Esophagus muscularis mucosa (tissue), 4 donors: ENCODE measurements at regions not wholly inside any gene's neighbourhood (a gene's known extent, or its start where the extent isn't known, plus 50 kb on each side); places are given as distances from the start of the nearest gene placed in this dataset.

Experiments used
- DNase-seq: peaks from one replicate; pipeline ENCODE4 v3.0.0-alpha.2; 2017; ENCODE audit errors: extremely low spot score
- H3K27ac ChIP-seq, 4 donors: fragments of 200-600 bp; sonication (generic); replicated peaks in 1 of 4; 1 replicate in 3 of 4; 2 replicates in 1 of 4; pipeline ENCODE4 v1.5.1; 2016 to 2019; ENCODE audit warnings: mild to moderate bottlenecking in 1 of 4
- H3K27me3 ChIP-seq, 4 donors: fragments of 200-600 bp; sonication (generic); one replicate each; pipeline versions ENCODE4 v1.5.1 to v1.6.0; 2016 to 2019
- H3K36me3 ChIP-seq, 4 donors: fragments of 200-600 bp; sonication (generic); one replicate each; pipeline ENCODE4 v1.5.1; 2016 to 2019
- H3K4me1 ChIP-seq, 4 donors: fragments of 200-600 bp; sonication (generic); one replicate each; pipeline ENCODE4 v1.5.1; 2016 to 2019
- H3K4me3 ChIP-seq, 4 donors: fragments of 200-600 bp; sonication (generic); 1 replicate in 2 of 4; 2 replicates in 2 of 4; pipeline ENCODE4 v1.5.1; 2016 to 2019; ENCODE audit warnings: mild to moderate bottlenecking in 4 of 4, moderate library complexity in 1 of 4
- H3K9me3 ChIP-seq, 4 donors: fragments of 200-600 bp; sonication (generic); 1 replicate in 3 of 4; 2 replicates in 1 of 4; pipeline ENCODE4 v1.5.1; 2016 to 2019
- CTCF ChIP-seq, 3 experiments: fragments of 200-600 bp in 2 of 3; fragments of 450-650 bp in 1 of 3; sonication (generic) in 2 of 3; IDR thresholded peaks; one replicate each; pipeline ENCODE4 v1.5.1; 2017 to 2019; ENCODE audit warnings: antibody characterized with exemption in 3 of 3, mild to moderate bottlenecking in 2 of 3, moderate library complexity in 1 of 3
- EP300 ChIP-seq: sonication (generic); formaldehyde crosslinking; IDR thresholded peaks from one replicate; pipeline ENCODE4 v1.6.1; 2017; ENCODE audit warnings: antibody characterized with exemption
- POLR2A ChIP-seq: fragments of 450-650 bp; IDR thresholded peaks from one replicate; pipeline ENCODE4 v1.6.1; 2017; ENCODE audit warnings: antibody characterized with exemption, moderate library complexity, mild to moderate bottlenecking, low read depth
- POLR2AphosphoS5 ChIP-seq, 2 donors: sonication (generic); formaldehyde crosslinking; IDR thresholded peaks; one replicate each; pipeline ENCODE4 v1.6.1; 2017; ENCODE audit warnings: antibody characterized with exemption in 2 of 2
- WGBS: methylation state at CpG from one replicate; pipeline ENCODE4 v1.1.5; 2018; 5-methylcytosine and 5-hydroxymethylcytosine counted together
- intact Hi-C: fragments of 100-400 bp; cut with DNase I; formaldehyde crosslinking; loops from one replicate; pipeline ENCODE4 v1.15.1; 2023

- H3K27me3 ChIP-seq, result peaks cover 0 to 51% (median 2%) of the 10 kb centered on the region in 4 donors
- intact Hi-C loops, result loop anchor here (2.0 kb wide), 1 partner anchor 629 kb away; no protein-coding TSS in a partner anchor
Measured at GRCh38 chr20:16801919-16802651, 53.9 kb downstream of the OTOR start.

GRCh38 chr20:16802652-16802935 lies 54.4 kb downstream of the OTOR start:
- TF ChIP-seq POLR2A, result no peak
- no peak for TF ChIP-seq POLR2AphosphoS5 (IDR thresholded peaks at IDR 0.05)
- no peak for TF ChIP-seq CTCF (IDR thresholded peaks at IDR 0.05)
- no peak for TF ChIP-seq EP300
- H3K4me3 ChIP-seq, result no peak overlapping the region
- no peaks in the 10 kb centered on the region for H3K36me3 ChIP-seq
- DNase-seq, result no peak
- H3K4me1 ChIP-seq, result no peaks in the 10 kb centered on the region
- H3K27me3 ChIP-seq, result peaks cover 0 to 56% (median 2%) of the 10 kb centered on the region in 4 donors
- WGBS, result 77% methylated on average over 4 of the region's 4 CpGs
- no peak overlapping the region for H3K27ac ChIP-seq
- no peaks in the 10 kb centered on the region for H3K9me3 ChIP-seq
- intact Hi-C loops, result loop anchor here (2.0 kb wide), 1 partner anchor 628 kb away; no protein-coding TSS in a partner anchor

More at GRCh38 chr20:16801919-16802651, 53.9 kb downstream of the OTOR start:
- Histone ChIP-seq H3K36me3 (no peaks in the 10 kb centered on the region), H3K9me3 (no peaks in the 10 kb centered on the region), H3K27ac (no peak overlapping the region), H3K4me3 (peak overlapping the region in 1 of 4 donors; percentile 6), H3K4me1 (no peaks in the 10 kb centered on the region)
- WGBS, result 42% methylated on average over 15 of the region's 15 CpGs
- TF ChIP-seq POLR2A, result no peak
- peak; percentile 77 to 90 (median 77) for TF ChIP-seq CTCF (IDR thresholded peaks at IDR 0.05)
- DNase-seq, result no peak

- Histone ChIP-seq H3K27me3 (peaks cover 0 to 57% (median 2%) of the 10 kb centered on the region in 4 donors), H3K27ac (no peak overlapping the region), H3K36me3 (no peaks in the 10 kb centered on the region), H3K9me3 (no peaks in the 10 kb centered on the region), H3K4me3 (no peak overlapping the region), H3K4me1 (no peaks in the 10 kb centered on the region)
- TF ChIP-seq CTCF (IDR thresholded peaks at IDR 0.05), result peak; percentile 60 to 81 (median 69)
- TF ChIP-seq POLR2AphosphoS5 (IDR thresholded peaks at IDR 0.05), result no peak
- WGBS, result 19% methylated on average over 14 of the region's 14 CpGs
- no peak for DNase-seq
- intact Hi-C loops, result loop anchor here (2.0 kb wide), 1 partner anchor 627 kb away; no protein-coding TSS in a partner anchor
Measured at GRCh38 chr20:16803965-16804792, 56.0 kb downstream of the OTOR start.

GRCh38 chr20:16804793-16805187 lies 56.6 kb downstream of the OTOR start:
- Histone ChIP-seq H3K36me3 (no peaks in the 10 kb centered on the region), H3K4me1 (no peaks in the 10 kb centered on the region), H3K27me3 (peaks cover 0 to 57% (median 2%) of the 10 kb centered on the region in 4 donors), H3K4me3 (no peak overlapping the region), H3K27ac (no peak overlapping the region), H3K9me3 (no peaks in the 10 kb centered on the region)
- TF ChIP-seq CTCF (IDR thresholded peaks at IDR 0.05), result no peak
- no peak for TF ChIP-seq POLR2A
- TF ChIP-seq EP300, result no peak
- no peak for TF ChIP-seq POLR2AphosphoS5 (IDR thresholded peaks at IDR 0.05)
- intact Hi-C loops, result no loop called here
- WGBS, result 71% methylated on average over 6 of the region's 6 CpGs
- no peak for DNase-seq
